ENCODE measurements at regions not wholly inside any gene's neighbourhood (a gene's known extent, or its start where the extent isn't known, plus 50 kb on each side); places are given as distances from the start of the nearest gene placed in this dataset.

DNA sequence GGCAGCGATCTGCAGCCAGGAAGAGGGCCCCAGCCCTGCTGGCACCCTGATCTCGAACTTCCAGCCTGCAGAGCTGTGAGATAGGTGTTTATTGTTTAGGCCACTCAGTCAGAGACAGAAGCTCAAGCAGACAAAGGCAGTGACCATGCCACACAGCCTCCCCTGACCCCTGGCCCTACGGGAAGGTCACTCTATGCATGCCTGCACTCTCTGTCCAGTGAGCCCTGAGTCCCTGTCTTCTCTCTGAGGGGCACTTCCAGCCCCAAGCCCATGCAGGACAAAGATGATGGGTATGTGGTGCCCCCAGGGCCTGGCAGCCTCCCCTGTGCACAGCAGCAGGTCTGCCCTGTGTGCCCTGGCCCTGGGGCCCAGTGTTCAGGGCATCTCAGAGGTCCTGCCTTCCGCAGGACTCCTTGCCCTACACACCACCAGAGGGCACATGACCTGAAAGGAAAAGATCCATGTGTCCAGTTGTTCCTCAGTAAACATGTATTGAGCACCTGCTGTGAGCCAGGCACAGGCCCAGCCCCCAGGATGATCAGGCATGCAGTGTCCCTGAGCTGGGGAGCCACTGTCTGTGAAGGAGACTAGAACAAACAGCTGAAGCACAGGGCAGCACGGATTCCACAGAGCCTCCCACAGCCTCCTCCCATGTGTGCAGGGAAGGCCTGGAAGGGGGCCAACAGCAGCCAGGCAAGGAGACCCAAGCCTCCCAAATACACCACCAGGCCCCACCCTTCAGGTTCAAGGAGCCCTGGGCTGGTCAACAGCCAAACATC lies 109.3 kb downstream of the ATPSCKMT start:
- TF ChIP-seq CTCF (IDR thresholded peaks at IDR 0.05) (no peak), POLR2A (IDR thresholded peaks at IDR 0.05) (no peak), EP300 (IDR thresholded peaks at IDR 0.05) (no peak), POLR2AphosphoS5 (IDR thresholded peaks at IDR 0.05) (no peak)

All from gastroesophageal sphincter (tissue), 3 donors.